Mesenchymal stem cell (in vitro differentiated cells and primary cell): ENCODE measurements at regions not wholly inside any gene's neighbourhood (a gene's known extent, or its start where the extent isn't known, plus 50 kb on each side); places are given as distances from the start of the nearest gene placed in this dataset.

Source experiments
- DNase-seq: peaks from one replicate; pipeline ENCODE4 v3.0.0-alpha.2; 2013
- H2AFZ ChIP-seq: one replicate; pipeline ENCODE4 v1.6.1; 2013; ENCODE audit warnings: low read depth, mild to moderate bottlenecking, control low read depth, inconsistent platforms, low read length, moderate library complexity
- H2AK5ac ChIP-seq: 2 replicates; pipeline ENCODE4 v1.6.1; 2013; ENCODE audit warnings: low read length, moderate library complexity, mild to moderate bottlenecking, inconsistent platforms; ENCODE audit not compliant: severe bottlenecking
- H2BK120ac ChIP-seq: one replicate; pipeline ENCODE4 v1.6.1; 2013; ENCODE audit warnings: low read depth, mild to moderate bottlenecking, inconsistent platforms, low read length, moderate library complexity
- H2BK12ac ChIP-seq, 2 experiments: one replicate each; pipeline ENCODE4 v1.6.1; 2013; ENCODE audit warnings: inconsistent platforms in 2 of 2, low read length in 2 of 2, mild to moderate bottlenecking in 2 of 2, moderate library complexity in 2 of 2, control low read depth in 1 of 2
- H2BK15ac ChIP-seq: one replicate; pipeline ENCODE4 v1.6.1; 2013; ENCODE audit warnings: mild to moderate bottlenecking, low read depth, inconsistent platforms; ENCODE audit not compliant: poor library complexity, severe bottlenecking
- H2BK5ac ChIP-seq: 2 replicates; pipeline ENCODE4 v1.6.1; 2013; ENCODE audit warnings: low read depth, mild to moderate bottlenecking, low read length, control low read depth, inconsistent platforms; ENCODE audit not compliant: poor library complexity, severe bottlenecking
- H3K14ac ChIP-seq, 2 experiments: one replicate each; pipeline ENCODE4 v1.6.1; 2013; ENCODE audit warnings: inconsistent platforms in 2 of 2, low read length in 2 of 2, control low read depth in 1 of 2, mild to moderate bottlenecking in 1 of 2, moderate library complexity in 1 of 2
- H3K18ac ChIP-seq, 2 experiments: one replicate each; pipeline ENCODE4 v1.6.1; 2013; ENCODE audit warnings: inconsistent platforms in 2 of 2, low read length in 2 of 2, control low read depth in 1 of 2, low read depth in 1 of 2, mild to moderate bottlenecking in 1 of 2
- H3K23ac ChIP-seq, 2 experiments: one replicate each; pipeline ENCODE4 v1.6.1; 2013; ENCODE audit warnings: inconsistent platforms in 2 of 2, low read length in 2 of 2, mild to moderate bottlenecking in 2 of 2, moderate library complexity in 2 of 2, control low read depth in 1 of 2
- H3K27ac ChIP-seq: 2 replicates; pipeline ENCODE4 v1.5.1; 2013; ENCODE audit warnings: mild to moderate bottlenecking, moderate library complexity, low read length, control low read depth, inconsistent platforms; ENCODE audit not compliant: poor library complexity, severe bottlenecking
- H3K27me3 ChIP-seq, 2 experiments: 2 replicates each; pipeline versions ENCODE4 v1.6.1 to v1.7.0; 2013; ENCODE audit warnings: low read length in 2 of 2, mild to moderate bottlenecking in 2 of 2, moderate library complexity in 2 of 2, control low read depth in 1 of 2, inconsistent platforms in 1 of 2; ENCODE audit not compliant: control insufficient read depth in 1 of 2, insufficient read depth in 1 of 2
- H3K36me3 ChIP-seq, 2 experiments: 2 replicates each; pipeline versions ENCODE4 v1.6.1 to v1.7.0; 2013; ENCODE audit warnings: low read length in 2 of 2, control low read depth in 1 of 2, inconsistent platforms in 1 of 2, low read depth in 1 of 2, mild to moderate bottlenecking in 1 of 2; ENCODE audit not compliant: insufficient read depth in 2 of 2, control insufficient read depth in 1 of 2
- H3K4ac ChIP-seq, 2 experiments: one replicate each; pipeline ENCODE4 v1.6.1; 2013; ENCODE audit warnings: inconsistent platforms in 2 of 2, low read length in 2 of 2, mild to moderate bottlenecking in 2 of 2, moderate library complexity in 2 of 2, control low read depth in 1 of 2, low read depth in 1 of 2
- H3K4me1 ChIP-seq: 2 replicates; pipeline ENCODE4 v1.6.1; 2013; ENCODE audit warnings: low read depth, low read length, control low read depth; ENCODE audit not compliant: control insufficient read depth, insufficient read depth
- H3K4me2 ChIP-seq: 2 replicates; pipeline ENCODE4 v1.6.1; 2013; ENCODE audit warnings: low read length, mild to moderate bottlenecking, inconsistent platforms; ENCODE audit not compliant: poor library complexity, severe bottlenecking
- H3K4me3 ChIP-seq, 2 experiments: 2 replicates each; pipeline versions ENCODE4 v1.5.1 to v1.7.0; 2013; ENCODE audit warnings: low read length in 2 of 2, mild to moderate bottlenecking in 2 of 2, control low read depth in 1 of 2, low read depth in 1 of 2; ENCODE audit not compliant: insufficient read depth in 1 of 2
- H3K79me1 ChIP-seq: replicated peaks from 2 replicates; pipeline ENCODE4 v1.6.1; 2013; ENCODE audit warnings: mild to moderate bottlenecking, control low read depth, low read length, inconsistent platforms; ENCODE audit not compliant: poor library complexity, severe bottlenecking
- H3K9ac ChIP-seq: 2 replicates; pipeline ENCODE4 v1.7.0; 2013; ENCODE audit warnings: mild to moderate bottlenecking, low read length, moderate library complexity
- H3K9me3 ChIP-seq: 2 replicates; pipeline ENCODE4 v1.7.0; 2013; ENCODE audit warnings: mild to moderate bottlenecking, low read length; ENCODE audit not compliant: control insufficient read depth
- H4K8ac ChIP-seq: one replicate; pipeline ENCODE4 v1.6.1; 2013; ENCODE audit warnings: inconsistent platforms, mild to moderate bottlenecking, low read length, moderate library complexity
- H4K91ac ChIP-seq: one replicate; pipeline ENCODE4 v1.6.1; 2013; ENCODE audit warnings: mild to moderate bottlenecking, low read length, inconsistent platforms
- WGBS: methylation state at CpG from one replicate; pipeline ENCODE4 v1.1.7; 2013; ENCODE audit warnings: mixed read lengths; 5-methylcytosine and 5-hydroxymethylcytosine counted together

DNA sequence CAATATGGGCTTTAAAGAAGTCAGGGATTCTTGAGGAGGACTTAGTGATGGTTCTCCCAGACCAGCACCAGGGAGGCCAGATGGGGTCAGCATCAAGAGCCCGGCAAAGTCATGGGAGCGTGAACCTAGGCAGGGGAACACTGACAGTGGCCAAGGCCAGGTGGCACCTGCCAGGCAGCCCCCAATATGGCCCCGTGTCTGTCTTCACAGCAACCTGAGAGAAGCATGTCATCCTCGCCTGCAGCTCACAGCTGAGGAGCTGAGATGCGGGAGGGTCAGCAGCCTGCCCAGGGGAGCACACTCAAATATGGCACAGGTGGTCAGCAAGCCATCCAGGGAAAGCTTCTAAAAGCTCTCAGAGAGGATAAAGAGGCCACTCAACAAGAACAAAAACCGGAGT, 105.7 kb upstream of the GPC1 start:
- no peak overlapping the region for H3K4ac ChIP-seq
- WGBS, result 80% methylated on average over 6 of the region's 6 CpGs
- H3K36me3 ChIP-seq, result no peaks in the 10 kb centered on the region
- no peak overlapping the region for H3K27ac ChIP-seq
- H3K79me1 ChIP-seq, result no peaks in the 10 kb centered on the region
- no peak overlapping the region for H2BK12ac ChIP-seq
- no peak overlapping the region for H3K18ac ChIP-seq
- no peaks in the 10 kb centered on the region for H3K4me1 ChIP-seq
- no peak overlapping the region for H3K9ac ChIP-seq
- no peak overlapping the region for H3K4me3 ChIP-seq
- peaks cover 5% of the 10 kb centered on the region for H3K9me3 ChIP-seq
- H4K91ac ChIP-seq, result no peak overlapping the region
- H4K8ac ChIP-seq, result no peak overlapping the region
- no peak overlapping the region for H3K23ac ChIP-seq
- no peak for DNase-seq
- no peak overlapping the region for H2AFZ ChIP-seq
- no peak overlapping the region for H2AK5ac ChIP-seq
- peaks cover 0 to 80% of the 10 kb centered on the region in 2 experiments for H3K27me3 ChIP-seq
- no peak overlapping the region for H2BK5ac ChIP-seq
- no peak overlapping the region for H3K14ac ChIP-seq
- no peak overlapping the region for H2BK120ac ChIP-seq
- H3K4me2 ChIP-seq, result no peak overlapping the region
- no peak overlapping the region for H2BK15ac ChIP-seq

DNA sequence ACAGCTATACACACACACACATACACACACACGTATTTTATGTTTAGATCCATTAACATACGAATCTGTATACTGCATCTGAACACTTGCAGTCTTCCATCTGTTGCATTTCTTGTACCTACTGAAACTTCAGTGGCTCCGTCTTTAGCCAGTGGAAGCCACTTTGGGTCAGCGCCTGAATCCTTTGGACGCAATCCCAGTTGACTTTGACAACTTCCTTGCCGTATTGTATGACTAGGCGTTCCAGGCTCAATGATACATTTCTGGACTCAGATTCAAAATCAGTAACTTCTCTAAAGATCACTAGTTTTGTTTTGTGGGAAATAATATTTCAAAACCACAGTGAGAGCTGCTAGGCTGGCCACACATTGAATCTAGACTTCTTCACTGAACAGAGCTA, 101.5 kb upstream of the GPC1 start:
- 78% methylated on average over 5 of the region's 7 CpGs for WGBS
- Histone ChIP-seq H3K4ac (no peak overlapping the region), H3K27me3 (peaks cover 0 to 70% of the 10 kb centered on the region in 2 experiments), H3K23ac (no peak overlapping the region), H2BK120ac (no peak overlapping the region), H2BK5ac (no peak overlapping the region), H3K79me1 (no peaks in the 10 kb centered on the region), H3K4me2 (no peak overlapping the region), H3K18ac (no peak overlapping the region), H3K27ac (no peak overlapping the region), H3K9ac (no peak overlapping the region), H4K8ac (no peak overlapping the region), H3K14ac (no peak overlapping the region), H3K9me3 (peaks cover 9% of the 10 kb centered on the region), H3K4me3 (no peak overlapping the region), H2BK15ac (no peak overlapping the region), H2AFZ (no peak overlapping the region), H2BK12ac (no peak overlapping the region), H3K4me1 (no peaks in the 10 kb centered on the region), H4K91ac (no peak overlapping the region), H2AK5ac (no peak overlapping the region), H3K36me3 (no peaks in the 10 kb centered on the region)
- DNase-seq, result no peak

DNA sequence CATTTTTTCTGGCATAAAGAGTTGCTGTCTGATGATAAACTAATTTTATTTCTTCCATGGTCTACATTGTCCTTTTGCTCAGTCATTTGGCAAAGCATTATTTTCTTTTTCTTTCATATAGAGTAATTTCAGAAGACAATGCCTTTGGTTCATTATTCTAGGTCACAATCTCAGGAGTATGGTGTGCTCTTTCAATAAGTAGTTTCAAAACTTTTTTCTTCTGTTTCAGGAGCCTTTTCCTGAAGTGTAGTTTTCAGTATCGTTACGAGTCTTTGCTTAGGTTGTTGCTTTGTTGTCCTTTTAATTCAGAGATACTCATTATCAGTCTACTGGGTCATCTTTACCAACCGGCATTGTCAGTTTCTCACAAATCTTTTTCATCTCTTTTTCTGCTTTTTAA, 100.4 kb upstream of the GPC1 start:
- H2AK5ac ChIP-seq, result no peak overlapping the region
- WGBS, result 93% methylated on average over 2 of the region's 3 CpGs
- no peak for DNase-seq
- H3K18ac ChIP-seq, result no peak overlapping the region
- no peak overlapping the region for H2BK15ac ChIP-seq
- H2BK120ac ChIP-seq, result no peak overlapping the region
- H3K23ac ChIP-seq, result no peak overlapping the region
- no peaks in the 10 kb centered on the region for H3K36me3 ChIP-seq
- no peak overlapping the region for H2BK5ac ChIP-seq
- H3K4me3 ChIP-seq, result no peak overlapping the region
- H3K4me1 ChIP-seq, result no peaks in the 10 kb centered on the region
- no peak overlapping the region for H3K9ac ChIP-seq
- no peak overlapping the region for H3K4me2 ChIP-seq
- H3K4ac ChIP-seq, result no peak overlapping the region
- H4K8ac ChIP-seq, result no peak overlapping the region
- H3K79me1 ChIP-seq, result no peaks in the 10 kb centered on the region
- peaks cover 0 to 70% of the 10 kb centered on the region in 2 experiments for H3K27me3 ChIP-seq
- peaks cover 11% of the 10 kb centered on the region for H3K9me3 ChIP-seq
- H2AFZ ChIP-seq, result no peak overlapping the region
- H2BK12ac ChIP-seq, result no peak overlapping the region
- no peak overlapping the region for H3K14ac ChIP-seq
- no peak overlapping the region for H4K91ac ChIP-seq
- no peak overlapping the region for H3K27ac ChIP-seq

DNA sequence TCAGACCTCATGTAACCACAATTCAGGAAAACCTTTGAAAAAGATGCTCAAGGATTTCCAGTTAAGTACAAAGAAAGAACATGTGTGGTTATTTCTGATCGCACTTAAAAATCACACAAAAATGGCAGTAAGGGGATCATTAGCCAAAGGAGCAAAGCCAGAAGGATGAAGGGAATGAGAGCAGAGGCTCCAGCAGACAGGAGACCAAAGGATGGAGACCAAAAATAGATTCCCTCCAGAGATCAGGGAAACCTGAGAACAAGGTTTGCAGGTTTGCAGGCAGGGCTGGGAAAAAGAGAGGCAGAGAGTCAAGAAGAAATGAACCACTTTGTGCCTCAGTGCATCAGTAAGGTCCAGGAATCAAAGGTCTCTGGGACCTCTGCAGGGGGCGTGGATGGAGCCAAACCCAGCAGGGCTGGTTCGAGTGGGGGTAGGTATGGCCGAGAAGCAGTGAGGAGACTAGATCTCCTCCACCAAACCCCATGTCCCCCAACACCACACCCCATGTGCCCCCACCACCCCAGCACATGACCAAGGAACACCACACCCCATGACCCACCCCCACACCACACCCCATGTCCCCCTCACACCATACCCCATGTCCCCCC, 98.5 kb upstream of the GPC1 start:
- no peak overlapping the region for H2BK120ac ChIP-seq
- H3K9ac ChIP-seq, result no peak overlapping the region
- WGBS, result 91% methylated on average over 4 of the region's 4 CpGs
- H3K18ac ChIP-seq, result no peak overlapping the region
- no peak overlapping the region for H3K4me2 ChIP-seq
- no peaks in the 10 kb centered on the region for H3K36me3 ChIP-seq
- H2AK5ac ChIP-seq, result no peak overlapping the region
- no peak for DNase-seq
- no peaks in the 10 kb centered on the region for H3K79me1 ChIP-seq
- peaks cover 0 to 56% of the 10 kb centered on the region in 2 experiments for H3K27me3 ChIP-seq
- H2AFZ ChIP-seq, result no peak overlapping the region
- H3K4me1 ChIP-seq, result no peaks in the 10 kb centered on the region
- H4K8ac ChIP-seq, result no peak overlapping the region
- peaks cover 9% of the 10 kb centered on the region for H3K9me3 ChIP-seq
- no peak overlapping the region for H2BK5ac ChIP-seq
- H3K14ac ChIP-seq, result no peak overlapping the region
- H4K91ac ChIP-seq, result no peak overlapping the region
- H3K27ac ChIP-seq, result no peak overlapping the region
- no peak overlapping the region for H2BK12ac ChIP-seq
- H2BK15ac ChIP-seq, result no peak overlapping the region
- H3K23ac ChIP-seq, result no peak overlapping the region
- no peak overlapping the region for H3K4me3 ChIP-seq
- no peak overlapping the region for H3K4ac ChIP-seq
